IPS-NIHi11 (cell line): ENCODE measurements at regions not wholly inside any gene's neighbourhood (a gene's known extent, or its start where the extent isn't known, plus 50 kb on each side); places are given as distances from the start of the nearest gene placed in this dataset.
"Not testable (repeated sequence)": the region's sequence is repeated elsewhere in the genome, so short reads cannot be mapped to it uniquely, and the experiment has no call there.

ENCODE experiments used
- DNase-seq: peaks from one replicate; pipeline ENCODE4 v3.0.0; 2012; ENCODE audit warnings: mixed read lengths, low spot score

- DNase-seq = no peak
Observed at GRCh38 chr14:37842106-37842505, 246.7 kb downstream of the TTC6 start.

- DNase-seq = no peak
Observed at GRCh38 chr14:37843954-37844607, 248.7 kb downstream of the TTC6 start.

DNA sequence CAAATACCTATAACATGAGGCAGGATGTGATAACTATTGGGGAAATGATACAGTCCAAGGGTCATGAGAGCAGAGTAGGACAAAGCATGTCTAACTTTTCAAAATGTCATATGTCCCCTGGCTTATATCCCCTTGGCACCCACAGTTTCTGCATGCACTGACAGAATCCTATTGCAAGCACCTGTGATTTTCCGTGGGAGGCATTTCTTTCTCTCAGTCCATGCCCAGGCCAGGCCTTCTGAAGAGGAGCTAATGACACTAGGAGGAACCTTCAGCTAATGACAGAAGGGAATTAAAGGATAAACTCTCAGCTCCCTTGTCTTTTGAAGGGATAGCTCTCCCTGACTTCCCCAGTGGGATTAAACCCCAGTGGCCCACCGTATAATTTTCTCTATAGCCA lies 249.2 kb downstream of the TTC6 start:
- DNase-seq = no peak

DNA sequence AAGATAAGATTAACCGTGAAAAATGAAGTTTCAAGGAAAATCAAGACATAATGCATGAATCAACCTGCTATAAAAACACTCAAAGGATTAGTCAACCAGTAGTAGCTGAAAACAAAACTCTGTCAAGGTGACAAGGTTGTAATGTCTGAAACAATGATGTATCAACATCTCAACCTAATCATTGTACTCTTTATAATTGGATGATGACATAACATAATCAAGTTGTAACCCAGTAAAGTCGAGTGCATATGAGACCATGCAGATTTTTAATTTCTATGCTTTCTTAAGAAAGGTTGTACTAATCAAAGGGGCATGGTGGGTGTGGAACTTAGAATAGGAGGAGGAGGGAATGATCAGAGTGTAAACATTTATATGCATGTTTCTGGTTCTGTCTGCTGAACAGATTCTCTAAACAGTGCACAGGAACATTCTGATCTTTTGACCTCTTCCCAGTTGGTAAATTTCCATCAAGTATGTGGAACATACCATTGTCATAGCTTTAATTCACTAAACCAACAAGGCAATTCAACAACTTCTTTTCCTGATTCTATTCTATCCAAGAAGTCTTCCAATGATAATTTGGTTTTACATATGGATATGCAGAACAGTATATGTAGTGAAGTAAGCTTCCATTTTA lies 253.7 kb downstream of the TTC6 start:
- DNase-seq = no peak

GRCh38 chr14:37851054-37851453 lies 255.6 kb downstream of the TTC6 start:
- DNase-seq = no peak

DNA sequence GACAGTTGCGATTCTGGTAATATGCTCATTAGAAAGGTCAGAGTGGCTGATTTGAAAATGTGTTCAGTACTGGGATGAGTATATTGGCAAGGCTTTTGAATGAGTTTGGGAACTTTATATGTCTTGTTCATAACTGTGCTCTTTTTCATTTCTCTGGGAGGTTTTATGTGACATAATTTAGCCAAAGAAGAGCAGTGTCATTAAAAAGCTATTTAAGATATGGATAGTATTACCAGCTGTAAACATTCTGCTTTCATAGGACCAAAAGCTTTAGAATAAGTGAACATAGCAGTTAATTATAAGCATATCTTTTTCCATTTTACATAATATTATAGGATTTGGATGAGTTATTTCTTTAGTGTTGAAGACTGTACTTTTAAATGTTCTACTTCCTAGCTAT lies 260.4 kb downstream of the TTC6 start:
- DNase-seq = no peak

DNA sequence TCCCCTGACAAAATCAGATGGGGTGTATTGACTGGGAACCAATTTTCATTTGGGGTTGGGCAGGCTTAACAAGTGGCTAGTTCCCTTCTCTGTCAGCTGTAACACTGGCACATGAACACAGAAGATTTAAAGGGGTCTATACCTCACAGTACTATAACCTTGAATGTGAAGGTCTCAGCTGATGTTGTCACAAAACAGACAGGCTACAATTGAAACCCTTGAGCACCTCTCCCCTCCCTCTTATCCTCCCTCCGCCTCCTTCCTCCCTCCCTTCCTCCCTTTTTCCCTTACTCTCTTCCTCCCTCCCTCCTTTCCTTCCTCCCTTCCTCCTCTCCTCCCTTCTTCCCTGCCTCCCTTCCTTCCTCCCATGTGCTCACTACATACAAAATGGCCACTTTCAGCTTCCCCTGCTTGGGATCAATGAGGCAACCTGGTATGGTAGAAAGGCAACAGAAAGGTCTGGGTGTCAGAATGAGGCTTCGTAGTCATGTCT lies 262.4 kb downstream of the TTC6 start:
- no peak for DNase-seq

DNA sequence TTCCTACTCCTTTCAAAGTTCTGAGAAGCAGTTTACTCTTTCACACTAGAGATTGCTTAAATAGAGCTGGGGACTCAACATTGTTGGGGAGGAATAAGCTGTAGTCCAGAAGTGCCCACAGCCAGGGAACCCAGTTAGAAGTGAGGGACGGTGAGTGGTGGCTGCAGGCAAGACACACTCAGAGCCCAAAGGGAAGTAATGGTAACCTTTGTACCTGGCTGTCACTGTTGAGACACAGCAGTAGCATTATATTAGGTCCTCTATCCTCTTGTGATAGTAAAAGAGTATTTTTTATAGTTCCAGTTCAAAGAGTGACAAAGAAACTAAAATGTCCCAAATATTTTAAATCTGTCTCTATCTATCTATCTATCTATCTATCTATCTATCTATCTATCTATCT lies 263.3 kb downstream of the TTC6 start:
- no peak for DNase-seq

DNA sequence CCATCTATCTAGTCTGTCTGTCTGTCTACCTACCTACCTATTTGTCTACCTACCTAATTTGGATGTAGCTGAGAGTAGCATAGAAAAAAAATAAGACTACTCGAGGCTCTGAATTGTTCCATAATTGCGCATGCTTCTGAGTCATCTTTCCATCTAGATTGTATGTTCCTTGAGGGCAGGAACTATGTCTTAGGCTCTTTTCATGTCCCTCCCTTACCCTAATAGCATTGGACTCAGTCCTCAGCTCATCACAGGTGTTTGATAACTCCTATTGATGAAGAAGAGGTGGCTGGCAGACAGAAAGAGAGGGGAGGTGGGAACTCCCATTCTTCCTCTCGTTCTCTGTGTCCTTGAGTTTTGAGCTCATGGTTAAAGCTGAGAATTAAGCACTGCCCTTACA lies 263.7 kb downstream of the TTC6 start:
- DNase-seq = no peak

DNA sequence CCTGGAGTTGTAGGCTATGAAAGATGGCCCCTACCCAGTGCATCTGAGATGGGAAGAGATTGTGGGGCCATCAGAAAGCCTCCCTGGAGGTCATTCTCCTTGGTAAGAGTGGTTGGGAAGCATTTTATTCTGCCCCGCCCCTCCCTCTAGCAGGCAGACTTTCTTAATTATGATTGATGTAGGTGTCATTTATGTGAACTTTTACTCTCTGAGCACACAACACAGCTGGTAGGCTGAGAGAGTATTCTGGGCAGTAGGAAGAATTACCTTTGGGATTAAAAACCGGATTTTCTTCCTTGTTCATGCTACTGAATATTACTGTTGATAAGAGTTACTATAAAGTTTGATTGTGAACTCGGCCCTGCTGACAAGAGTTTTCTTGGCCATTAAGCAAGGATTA lies 266.8 kb downstream of the TTC6 start:
- DNase-seq = no peak

DNA sequence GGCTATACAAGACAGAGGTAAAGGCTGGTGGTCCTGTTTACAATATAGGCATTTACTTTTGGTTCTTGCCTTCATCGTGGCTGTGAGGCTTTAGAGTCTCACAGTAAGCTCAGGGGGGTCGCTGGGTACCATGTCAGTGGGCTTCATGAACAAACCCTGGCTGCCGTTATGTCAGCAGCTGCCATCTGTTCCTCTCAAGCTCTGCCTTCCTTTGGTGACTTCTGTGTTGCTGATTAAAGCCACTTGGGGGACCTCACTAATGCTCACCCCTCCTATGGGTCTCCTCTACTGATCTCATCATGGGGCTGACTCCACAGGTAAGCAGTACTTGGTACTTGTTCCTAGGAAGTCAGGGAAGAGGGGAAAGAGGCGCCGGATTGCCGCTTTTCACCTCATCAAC lies 268.7 kb downstream of the TTC6 start:
- DNase-seq = no peak

DNA sequence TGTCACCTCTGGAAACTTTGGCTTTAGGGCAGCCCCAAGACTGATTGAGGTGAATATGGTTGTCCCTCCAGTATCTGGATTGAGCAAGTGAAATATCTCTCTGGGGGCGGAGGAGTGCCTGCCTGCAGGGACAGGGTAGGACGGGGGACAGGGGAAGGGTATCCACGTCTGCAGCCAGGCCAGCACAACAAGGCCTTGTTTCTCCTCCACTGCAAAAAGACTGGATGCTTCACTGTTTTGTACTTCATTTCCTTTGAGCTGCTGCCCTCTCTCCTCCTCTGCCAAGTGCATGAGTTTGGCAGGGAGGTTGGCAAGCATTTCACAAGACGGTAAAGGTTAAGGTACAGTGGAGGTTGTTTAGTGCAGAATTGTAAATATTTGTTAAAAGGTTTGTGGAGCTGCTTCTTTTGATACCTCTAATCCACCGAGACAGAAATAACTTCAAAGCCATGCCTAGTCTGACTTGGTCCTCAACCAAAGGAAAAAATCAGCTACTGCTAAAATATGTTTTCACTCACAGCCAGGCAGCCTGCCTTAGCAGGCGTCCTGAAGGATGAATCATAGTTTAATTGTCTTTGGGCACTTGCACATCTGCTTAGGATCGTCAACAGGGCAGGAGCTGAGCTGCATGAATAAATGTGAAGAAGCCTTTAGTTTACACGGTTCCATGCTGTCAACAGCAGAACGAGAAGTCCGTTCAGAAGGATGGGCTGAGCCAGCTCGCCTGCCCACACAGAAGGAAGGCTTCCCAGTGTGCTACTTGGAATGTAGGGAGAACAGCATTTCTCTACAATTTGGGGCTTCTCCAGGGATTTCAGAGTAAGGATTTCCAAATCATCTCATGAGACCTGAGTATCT lies 269.7 kb downstream of the TTC6 start:
- DNase-seq = no peak

- no peak for DNase-seq
Observed at GRCh38 chr14:37865719-37866549, 270.5 kb downstream of the TTC6 start.

GRCh38 chr14:37869633-37870032 lies 274.2 kb downstream of the TTC6 start:
- no peak for DNase-seq

- DNase-seq = no peak
Observed at GRCh38 chr14:37870170-37870569, 274.7 kb downstream of the TTC6 start.

- no peak for DNase-seq
Observed at GRCh38 chr14:37870632-37871346, 275.4 kb downstream of the TTC6 start.

DNA sequence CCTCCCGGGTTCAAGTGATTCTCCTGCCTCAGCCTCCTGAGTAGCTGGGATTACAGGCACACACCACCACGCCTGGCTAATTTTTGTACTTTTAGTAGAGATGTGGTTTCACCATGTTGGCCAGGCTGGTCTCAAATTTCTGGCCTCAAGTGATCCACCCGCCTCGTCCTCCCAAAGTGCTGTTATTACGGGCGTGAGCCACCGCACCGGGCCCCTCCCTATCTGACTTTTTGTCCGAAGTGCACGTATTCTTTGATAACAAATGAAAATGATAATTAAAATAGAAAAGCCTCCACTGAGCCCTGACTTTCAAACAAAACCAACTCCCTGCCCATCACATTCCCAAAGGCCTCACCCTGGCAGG lies 278.6 kb downstream of the TTC6 start:
- DNase-seq = not testable (repeated sequence)

DNA sequence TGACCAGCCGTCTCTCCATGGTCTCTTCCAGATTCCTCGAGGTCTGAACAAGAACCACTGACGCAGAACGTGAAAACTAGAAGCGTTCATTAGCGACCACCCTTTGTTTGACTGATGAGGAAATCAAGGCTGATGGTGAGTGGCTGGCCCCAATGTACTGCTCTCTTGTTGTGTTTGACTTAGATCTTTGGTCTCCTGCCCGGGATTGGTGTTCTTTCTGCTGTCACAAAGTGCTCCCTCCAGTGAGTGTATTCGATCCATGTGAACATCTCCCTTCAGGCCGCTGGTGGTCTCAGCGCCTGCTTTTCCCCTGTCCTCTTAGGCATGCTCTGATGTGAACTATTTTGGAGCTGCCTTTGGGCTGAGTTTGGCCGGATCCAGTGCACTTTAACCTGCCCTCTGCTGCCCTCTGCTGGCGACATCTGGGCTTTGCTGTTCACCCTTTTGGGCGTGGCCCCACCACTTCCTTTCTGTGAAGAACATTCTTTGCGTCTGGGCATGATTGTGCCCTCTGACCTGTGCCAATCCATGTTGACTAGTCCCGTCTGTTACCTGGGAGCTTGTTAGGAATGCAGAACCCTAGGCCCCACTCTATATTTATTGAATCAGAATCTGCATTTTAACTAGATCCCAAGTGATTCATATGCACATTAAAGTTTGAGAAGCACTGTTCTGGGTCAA lies 279.1 kb downstream of the TTC6 start:
- peak; percentile 85 for DNase-seq

GRCh38 chr14:37888234-37888633 lies 292.8 kb downstream of the TTC6 start:
- DNase-seq = no peak

DNA sequence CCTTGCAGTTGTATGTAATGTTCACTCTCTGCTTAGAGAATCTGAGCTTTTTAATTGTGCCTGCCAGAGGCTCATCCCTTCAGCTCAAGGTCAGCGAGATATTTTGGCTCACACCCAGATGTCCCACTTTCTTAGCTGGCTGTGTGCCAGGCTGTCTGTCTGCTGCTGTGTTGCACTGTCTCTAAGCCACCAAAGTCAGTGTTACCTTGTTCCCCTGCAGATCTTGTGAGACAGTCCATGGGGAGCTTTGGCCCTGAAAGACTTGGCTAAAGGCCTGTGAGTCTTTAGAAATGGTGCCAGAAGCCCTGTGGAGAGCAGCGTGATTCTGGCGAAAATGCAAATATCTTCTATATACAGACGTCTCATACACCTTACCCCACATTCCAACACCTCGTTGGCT lies 293.7 kb downstream of the TTC6 start:
- peak; percentile 52 for DNase-seq

- DNase-seq = no peak
Observed at GRCh38 chr14:37890095-37890494, 294.7 kb downstream of the TTC6 start.
